HG03378 (cell line): ENCODE measurements at regions not wholly inside any gene's neighbourhood (a gene's known extent, or its start where the extent isn't known, plus 50 kb on each side); places are given as distances from the start of the nearest gene placed in this dataset.

Experiments
- ATAC-seq: cut with Tn5 transposase; IDR thresholded peaks from one replicate; pipeline ENCODE4 v1.9.1; 2021; ENCODE audit warnings: mild to moderate bottlenecking, moderate library complexity; ENCODE audit not compliant: unreplicated experiment

DNA sequence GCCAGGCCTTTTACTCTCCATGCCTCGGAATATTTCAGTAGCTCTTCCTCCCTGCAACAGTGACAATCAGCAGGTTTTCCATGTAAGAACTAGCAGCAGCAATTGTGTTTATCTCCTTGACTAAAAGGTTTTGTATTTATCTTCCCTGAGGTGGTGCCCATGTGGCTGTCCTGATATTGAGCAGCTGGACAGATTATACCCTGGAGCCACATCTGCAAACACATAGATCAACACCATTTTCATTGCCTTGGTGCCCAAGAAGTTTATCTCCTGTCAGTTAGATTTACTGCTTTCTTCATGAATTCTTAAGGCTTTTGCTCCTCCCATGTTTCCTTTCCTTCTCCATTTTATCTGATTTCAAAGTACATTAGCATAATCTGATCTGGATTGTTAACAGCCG, 378.4 kb downstream of the SPATA31D1 start:
- no peak for ATAC-seq

DNA sequence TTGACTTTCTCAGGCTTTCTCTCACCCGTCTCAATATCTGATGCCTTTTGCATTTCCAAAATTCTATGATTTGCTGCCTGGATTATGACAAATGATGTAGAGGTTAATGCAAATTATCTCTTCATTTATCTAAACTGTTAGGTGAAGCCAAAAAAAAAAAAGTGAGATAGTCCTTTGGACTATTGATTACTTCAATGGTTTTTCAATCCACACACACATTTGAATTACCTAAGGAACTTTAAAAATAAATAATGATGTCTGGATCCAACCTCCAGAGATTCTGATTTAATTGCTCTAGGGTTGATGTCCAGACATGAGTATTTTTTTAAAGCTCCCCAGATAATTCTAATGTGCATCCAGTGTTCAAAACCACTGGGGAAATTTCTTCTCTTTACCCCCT, 379.4 kb downstream of the SPATA31D1 start:
- ATAC-seq = no peak

DNA sequence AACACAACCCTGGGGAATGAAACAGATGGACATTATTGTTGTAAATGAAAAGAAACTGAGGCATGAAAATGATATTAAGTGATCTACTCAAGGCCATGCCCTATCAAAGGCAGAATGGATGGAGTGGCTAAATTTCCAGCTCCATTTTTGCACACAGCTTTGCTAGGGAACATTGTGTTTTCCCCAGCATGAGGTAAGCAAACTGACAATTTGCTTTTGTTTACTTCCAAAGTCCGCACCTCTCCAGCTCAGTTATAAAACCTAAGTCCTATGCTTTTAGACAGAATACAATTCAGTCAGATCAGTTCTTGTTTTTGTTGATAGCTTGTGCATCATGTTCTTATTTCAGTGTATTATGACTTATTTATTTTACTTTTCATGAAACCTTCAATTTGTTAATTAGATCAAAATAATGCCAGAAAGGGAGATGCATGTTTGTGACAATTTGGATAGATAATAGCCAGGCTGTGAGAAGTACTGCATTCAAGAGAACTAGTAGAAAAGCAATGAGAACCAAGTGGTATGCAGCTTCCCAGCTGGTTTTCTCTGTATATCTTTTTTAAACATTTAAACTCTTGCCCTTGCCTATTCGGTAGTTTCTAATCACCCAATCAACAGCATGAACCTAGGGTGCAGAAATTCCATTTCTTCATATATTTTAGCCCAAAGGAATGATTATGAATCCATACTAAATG, 380.8 kb downstream of the SPATA31D1 start:
- ATAC-seq = no peak

DNA sequence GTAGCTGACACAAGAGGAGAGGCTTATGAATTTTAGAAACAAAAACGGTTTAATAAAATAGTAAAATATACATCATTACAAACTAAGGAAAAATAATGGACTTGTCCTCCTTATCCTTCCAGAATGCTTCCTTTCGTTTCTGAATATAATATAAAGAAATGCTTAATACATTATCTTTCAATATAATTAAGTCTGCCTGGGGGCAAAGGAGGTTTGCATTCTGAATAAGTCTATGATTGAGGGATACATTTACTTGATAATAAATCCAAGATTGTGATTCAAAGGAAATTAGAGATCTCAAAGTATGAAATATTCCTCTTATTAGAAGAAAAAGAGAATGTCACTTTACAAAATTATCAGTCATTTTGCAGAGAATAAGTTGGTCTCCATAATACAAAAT, 386.5 kb downstream of the SPATA31D1 start:
- no peak for ATAC-seq

DNA sequence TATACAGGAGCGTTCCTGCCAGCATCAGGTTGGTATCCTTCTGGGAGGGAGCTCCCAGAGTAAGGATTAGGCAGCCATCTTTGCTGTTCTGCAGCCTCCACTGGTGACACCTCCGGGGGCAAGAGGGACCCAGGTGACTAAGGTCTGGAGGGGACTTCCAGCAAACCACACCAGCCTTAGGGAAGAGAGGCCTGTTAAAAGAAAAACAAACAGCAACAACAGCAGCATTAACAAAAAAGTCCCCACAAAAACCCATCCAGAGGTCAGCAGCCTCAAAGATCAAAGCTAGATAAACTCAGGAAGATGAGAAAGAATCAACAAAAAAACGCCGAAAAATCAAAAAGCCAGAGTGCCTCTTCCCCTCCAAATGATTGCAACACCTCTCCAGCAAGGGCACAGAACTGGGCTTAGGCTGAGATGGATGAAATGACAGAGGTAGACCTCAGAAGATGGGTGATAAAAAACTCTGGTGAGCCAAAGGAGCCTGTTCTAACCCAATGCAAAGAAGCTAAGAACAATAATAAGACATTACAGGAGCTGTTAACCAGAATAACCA, 388.2 kb downstream of the SPATA31D1 start:
- no peak for ATAC-seq

DNA sequence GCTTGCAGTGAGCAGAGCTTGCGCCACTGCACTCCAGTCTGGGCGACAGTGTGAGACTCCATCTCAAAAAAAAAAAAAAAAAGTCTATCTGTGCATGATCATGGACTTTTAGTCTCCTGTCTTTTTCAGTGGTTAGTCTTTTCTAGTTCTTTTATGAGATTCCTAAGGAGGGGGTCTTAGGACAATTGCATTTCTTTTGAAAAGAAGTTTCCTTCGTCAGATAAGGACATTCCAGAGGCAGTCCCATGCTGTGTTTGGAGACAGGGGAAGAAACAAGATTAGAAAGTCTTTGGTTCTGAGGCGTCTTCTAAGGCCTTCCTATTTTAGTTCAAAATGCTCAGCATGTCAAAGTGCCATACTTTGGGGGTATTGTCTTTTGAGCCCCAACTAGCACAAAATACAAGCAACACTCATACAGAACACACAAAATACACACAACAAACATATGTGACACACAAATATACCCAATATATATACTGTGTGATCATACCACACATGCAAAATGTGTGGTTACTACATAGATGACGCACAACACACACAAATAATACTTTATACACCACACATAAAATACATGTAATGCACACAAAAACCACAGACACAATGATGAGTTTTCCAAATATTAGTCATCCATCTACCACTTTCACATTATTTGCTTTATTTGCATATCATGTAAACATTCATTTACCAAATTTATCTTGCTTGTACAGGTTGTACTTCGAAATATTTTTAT, 394.5 kb downstream of the SPATA31D1 start:
- ATAC-seq = no peak

DNA sequence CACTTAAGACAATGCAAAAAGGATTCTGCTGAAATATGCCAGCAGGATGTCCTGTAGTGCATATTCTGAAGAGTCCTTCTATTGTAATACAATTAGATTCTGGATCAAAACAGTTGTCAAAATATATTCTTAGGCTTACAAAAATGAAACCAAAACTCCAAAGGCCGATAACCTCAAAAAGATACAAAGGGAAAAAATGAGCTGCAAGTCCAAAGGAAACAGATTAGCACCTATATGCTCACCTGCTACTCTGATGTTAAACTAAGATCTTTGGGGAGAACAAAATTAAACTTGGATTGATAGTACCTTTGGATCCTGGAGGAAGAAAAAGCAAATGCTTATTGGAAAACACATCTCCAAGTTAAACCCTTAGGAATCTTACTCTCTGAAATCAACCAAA, 397.1 kb downstream of the SPATA31D1 start:
- no peak for ATAC-seq

DNA sequence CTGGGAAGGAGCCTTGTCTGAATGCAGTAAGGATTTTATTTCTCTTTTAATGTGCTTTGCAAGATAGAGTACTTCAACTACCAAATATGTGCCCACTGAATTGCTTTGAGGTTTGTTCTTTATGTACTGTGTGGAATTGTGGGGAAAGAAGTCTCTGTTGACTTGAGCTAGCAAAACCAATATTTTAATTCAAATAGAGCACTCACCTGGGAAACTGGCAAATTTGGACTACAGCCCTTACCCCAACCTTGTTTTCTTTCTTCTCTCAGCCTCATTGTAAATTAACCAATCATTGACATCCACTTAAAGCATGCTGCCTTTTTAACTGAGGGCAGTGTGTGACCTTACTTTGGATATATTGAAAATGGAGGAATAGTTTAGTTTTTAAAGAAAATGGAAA, 409.0 kb downstream of the SPATA31D1 start:
- no peak for ATAC-seq

DNA sequence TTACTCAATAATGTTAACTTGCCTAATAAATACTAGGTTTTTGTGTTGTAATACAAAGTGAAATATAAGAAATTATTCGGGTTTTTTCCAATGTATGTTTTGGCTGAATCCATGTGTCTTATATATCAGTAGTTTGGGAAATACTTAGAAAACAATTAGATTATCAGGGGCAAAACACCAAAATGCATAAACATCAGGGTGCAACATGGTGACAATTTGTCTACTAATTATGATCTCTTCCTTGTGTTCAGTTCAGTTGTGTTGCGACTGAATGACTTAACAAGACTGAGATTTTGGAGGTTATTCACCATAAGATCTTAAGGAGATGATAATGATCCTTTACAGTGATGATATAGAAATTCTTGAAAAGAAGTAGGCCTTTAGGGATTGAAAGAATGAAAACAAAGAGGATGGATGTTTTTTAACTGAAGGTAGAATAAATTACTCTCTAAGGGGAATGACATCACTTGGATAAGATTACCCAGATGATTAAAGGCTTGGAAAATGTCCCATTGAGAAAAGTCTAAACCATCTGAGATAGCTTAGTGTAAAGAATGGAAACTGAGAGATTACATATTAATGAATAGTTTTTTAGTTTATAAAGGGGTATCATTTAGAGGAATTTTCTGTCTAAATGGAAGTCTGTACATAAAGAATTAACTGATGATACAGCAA, 415.8 kb downstream of the SPATA31D1 start:
- ATAC-seq = no peak

DNA sequence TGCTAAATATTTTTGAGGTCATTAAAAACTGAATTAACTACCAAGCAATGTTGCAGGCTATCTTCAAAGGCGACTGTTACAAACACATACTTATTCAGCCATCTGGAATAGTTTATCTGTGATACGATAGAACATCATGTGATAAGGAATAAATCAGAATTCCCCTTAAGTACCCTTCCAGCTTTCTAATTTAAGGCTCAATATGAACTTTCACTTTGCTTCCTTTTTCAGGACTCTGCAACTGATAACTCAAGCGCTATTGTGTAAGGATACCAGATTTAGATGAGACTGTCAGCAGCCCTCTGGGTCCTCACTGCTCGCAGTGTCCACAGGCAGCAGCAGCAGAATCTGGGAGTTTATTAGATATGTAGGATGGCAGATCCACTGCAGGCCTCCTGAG, 416.3 kb downstream of the SPATA31D1 start:
- no peak for ATAC-seq

DNA sequence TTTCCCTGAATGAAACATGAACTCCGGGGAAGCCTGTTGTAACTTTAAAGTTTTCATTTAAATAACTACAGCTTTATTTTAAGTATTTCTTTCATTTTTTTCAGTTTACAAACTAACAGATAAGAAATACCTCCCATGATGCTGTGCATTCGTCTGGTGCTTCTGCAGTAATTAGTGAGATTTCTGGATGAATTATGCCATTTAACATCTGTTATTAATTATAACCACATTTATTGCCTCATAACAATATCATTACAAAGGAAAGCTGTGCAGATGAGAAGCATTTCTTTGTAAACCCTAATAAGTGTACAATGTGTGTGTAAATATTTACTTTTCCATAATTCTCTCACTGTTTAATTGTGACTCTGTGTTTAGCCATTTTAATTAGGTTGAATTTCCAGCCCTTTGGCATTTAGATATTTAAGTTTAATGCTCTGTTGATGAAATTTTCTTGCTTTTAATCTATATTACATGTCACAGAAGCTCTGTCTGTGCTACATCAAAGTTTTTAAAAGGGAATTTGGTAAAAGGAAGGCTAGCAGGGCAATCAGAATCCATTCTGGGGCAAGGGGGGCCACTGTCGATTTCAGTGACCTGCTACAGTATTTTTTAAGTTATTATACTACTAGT, 418.0 kb downstream of the SPATA31D1 start:
- ATAC-seq = no peak

DNA sequence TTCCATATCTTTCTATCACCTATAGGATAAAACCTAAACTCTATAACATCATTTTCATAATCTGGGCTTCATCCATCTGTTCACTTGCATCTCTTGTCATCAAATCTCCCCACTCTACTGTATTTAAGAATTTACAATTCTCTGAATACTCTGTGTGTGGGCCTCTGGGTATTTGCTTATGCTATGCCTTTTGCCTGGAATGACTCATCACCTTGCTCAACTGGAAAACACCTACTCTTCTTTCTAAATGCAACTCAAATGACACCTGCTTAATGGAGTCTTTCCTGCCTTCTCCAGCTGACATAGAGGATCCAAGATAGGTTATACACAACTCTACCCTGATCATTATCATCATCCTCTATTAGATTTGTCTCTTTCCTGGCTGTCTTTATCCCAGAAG, 421.7 kb downstream of the SPATA31D1 start:
- ATAC-seq = peak; percentile 96

DNA sequence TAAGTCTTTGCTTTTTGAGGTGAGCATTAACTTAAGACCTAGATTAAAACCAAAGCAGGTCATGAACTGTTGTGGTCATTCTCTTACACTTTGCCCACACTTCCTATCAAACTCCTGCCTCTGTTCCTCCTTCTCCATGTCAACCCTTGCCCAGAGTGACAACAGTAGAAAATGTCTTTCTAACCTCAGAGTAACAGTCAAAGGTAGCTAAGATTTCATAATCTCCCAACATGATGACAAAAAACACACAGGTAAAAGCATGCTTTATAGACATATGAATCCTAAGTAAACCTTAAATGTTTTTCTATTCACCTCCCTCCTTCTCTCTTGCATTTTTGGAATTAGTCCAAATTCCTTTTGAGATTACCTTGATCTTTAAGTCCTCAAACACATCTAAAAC, 422.3 kb downstream of the SPATA31D1 start:
- peak; percentile 33 for ATAC-seq

DNA sequence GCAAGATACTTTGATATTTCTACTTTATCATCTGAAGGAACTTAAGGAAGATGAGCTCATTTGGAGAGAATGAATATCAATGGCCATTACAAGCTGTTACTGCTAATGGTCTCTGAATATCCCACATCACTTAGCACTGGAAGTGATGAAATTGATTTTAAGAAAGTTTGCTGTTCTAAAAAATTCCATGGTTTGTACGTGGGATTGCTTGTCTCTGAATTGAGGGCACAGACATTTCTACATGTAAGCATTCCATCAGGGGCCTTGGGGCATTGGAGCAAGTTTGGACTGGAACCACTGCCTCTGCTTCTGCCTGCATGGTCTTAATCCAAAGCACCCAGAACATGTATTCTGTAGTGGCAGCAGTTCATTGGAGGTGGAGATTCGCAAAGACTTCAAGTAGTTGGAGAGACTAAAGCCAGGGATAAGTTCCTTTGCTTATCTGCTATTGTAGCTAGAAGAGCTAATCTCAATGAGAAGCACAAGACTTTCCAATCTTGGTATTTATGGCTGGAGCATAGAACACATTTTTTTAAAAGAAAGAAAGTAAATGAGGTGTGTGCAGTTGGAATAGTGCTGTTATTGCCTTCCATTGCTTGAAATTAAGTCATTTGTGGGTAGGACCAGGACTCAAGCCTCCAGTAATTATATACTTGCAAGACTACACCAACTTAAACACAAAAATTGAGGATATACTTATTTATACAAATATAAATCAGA, 424.2 kb downstream of the SPATA31D1 start:
- no peak for ATAC-seq

DNA sequence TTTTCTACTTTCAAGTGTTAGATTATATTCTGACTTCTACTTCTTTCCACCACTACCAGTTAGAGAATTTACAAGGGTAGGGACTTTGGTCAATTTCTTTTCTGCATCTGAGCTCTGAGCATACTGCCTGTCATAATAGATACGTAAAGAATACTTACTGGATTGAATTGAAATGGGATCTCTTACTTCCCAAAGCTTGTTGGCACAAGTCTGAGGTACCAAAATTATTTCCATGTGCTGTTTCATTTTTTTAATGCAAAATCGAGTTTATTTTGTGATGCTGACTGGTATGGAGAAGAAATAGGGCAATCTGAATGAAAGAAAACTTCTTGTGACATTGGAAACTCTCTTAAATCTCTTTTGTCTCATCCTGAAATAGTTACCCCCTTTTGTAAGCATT, 428.9 kb downstream of the SPATA31D1 start:
- ATAC-seq = no peak

DNA sequence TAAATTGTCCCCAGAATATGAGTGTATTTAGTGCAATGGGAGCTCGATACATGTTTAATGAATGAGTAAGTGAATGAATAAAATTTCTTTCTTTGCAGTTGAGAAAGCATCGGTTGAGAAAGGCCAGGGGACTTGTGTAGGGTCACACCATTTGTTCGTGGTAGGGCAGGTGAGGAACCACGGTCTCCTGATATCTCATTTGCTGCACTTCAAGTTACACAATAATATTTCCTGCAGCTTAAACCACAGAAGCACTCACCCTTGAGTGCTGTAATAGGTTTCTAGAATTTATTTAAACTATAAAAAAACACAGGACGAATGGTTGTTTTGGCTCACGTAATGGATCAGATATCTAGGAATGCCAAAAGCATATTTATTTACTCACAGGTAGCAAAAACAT, 429.8 kb downstream of the SPATA31D1 start:
- no peak for ATAC-seq

DNA sequence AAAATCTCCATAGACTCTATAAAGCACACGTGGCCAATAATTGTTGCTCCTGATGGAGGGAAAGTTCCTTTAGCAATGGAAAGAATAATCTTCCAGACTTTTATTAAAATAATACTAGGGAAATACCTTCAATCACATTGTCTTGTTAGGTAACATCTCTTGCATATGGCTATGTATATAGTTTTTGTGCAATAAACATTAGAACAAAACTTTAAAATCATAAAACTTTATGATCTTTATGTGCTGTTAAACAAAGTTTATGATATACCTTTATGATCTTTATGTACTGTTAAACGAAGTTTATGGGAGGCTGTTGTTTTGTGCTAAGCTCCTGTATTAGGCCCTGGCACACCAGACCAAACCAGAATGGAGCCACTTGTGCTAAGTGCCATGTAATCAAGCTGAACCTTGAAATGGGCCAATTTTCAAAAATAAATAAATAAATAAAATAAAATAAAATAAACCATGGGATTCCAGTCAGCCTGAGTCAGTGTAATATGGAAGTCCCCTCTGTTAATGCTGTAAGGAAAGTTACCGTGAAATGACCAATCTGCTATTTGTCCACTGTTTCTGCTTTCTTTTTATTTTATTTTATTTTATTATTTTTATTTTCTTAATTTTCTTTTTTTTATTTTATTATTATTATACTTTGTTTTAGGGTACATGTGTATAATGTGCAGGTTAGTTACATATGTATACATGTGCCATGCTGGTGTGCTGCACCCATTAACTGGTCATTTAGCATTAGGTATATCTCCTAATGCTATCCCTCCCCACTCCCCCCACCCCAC, 431.3 kb downstream of the SPATA31D1 start:
- no peak for ATAC-seq

DNA sequence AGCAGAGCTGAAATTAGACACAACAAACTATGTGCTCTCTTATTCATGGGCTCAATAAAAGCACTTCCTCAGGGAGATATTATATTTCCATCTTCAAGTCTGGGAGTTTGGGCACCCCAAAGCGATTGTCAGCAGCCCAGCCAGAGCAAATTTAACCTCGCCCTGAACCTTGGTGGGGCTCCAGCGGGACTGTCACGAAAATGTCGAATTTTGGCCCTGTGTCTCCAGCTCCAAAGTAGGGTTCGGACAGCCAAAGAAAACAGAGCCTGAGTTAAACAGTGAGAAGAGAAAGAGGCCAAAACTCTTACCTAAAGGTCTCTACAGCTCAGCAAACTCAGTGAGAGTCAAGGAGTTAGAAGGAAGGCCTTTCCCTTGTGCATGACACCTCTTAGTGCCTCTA, 432.9 kb downstream of the SPATA31D1 start:
- ATAC-seq = no peak

DNA sequence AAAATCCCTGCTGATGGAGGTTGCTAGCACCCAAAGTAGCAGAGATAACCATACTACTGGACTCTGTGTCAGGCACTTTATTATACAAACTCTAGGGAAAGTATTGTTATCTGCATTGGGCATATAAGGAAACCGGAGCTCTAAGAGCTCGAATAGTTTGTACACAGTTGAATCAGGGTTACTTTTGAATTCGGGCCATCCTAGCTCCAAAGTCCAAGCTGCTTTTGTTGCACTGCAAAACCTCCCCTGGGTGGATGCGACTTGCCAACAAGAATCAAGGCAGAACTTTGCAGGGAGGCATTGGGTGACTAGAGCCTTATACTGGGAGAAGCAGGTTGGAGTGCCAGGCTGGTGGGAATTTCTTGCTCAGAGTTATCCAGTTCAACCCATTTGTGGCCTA, 435.1 kb downstream of the SPATA31D1 start:
- ATAC-seq = no peak

DNA sequence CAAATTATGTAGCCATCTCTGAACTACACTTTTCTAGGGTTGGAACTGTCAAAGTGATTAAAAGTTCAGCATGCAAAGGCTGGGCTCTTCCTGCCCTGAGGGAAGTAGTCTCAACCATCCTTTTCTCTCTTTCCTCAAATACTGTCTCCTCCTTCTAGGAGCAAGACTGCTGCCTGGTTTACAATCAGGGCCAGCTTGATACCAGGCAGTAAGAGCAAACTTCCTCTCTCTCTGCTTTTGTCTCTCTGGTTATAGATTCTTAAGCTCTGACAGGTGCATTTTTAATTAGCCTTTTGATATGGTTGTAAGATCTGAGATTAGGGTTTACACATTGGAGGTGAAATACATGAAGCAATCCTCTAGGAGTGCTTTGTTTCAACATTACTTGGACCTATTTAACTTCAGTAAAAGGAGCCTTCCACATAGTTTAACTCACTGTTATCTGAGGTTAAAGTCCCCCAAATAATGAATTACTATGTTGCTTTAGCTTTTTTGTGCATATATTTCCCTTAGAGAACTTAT, 436.1 kb downstream of the SPATA31D1 start:
- no peak for ATAC-seq
